MCF 10A (cell line): ENCODE measurements at regions not wholly inside any gene's neighbourhood (a gene's known extent, or its start where the extent isn't known, plus 50 kb on each side); places are given as distances from the start of the nearest gene placed in this dataset.

ENCODE experiments used
- BruUV-seq: library from RNA; stranded (reverse); fragments of 400-500 nt; replicated peaks from 2 replicates; lab custom pipeline; 2021; lab: Mats Ljungman, UMichigan
- CTCF ChIA-PET: fragments of 300-600 bp; sonication (Branson Sonifier 250); formaldehyde crosslinking; extraction: SDS; loops from one replicate; lab custom pipeline; 2021; ENCODE audit warnings: antibody characterized with exemption, inconsistent platforms; lab: Yijun Ruan, JAX
- POLR2A ChIA-PET: fragments of 300-600, 350-650 bp; sonication (Branson Sonifier 250); formaldehyde crosslinking; extraction: SDS; loops from one replicate; lab custom pipeline; 2020; ENCODE audit warnings: antibody characterized with exemption, inconsistent platforms; lab: Yijun Ruan, JAX
- DNase-seq: peaks from one replicate; pipeline ENCODE4 v3.0.0-alpha.2; 2018; ENCODE audit not compliant: unreplicated experiment
- H3K27ac Mint-ChIP-seq: one replicate; pipeline ENCODE4 v1.8.0; 2022; ENCODE audit warnings: mild to moderate bottlenecking, low read depth, mixed read lengths; ENCODE audit not compliant: unreplicated experiment
- H3K27me3 Mint-ChIP-seq: one replicate; pipeline ENCODE4 v1.8.0; 2022; ENCODE audit warnings: mixed read lengths; ENCODE audit not compliant: insufficient read depth, unreplicated experiment
- H3K36me3 Mint-ChIP-seq: one replicate; pipeline ENCODE4 v1.8.0; 2022; ENCODE audit warnings: mild to moderate bottlenecking, moderate library complexity, mixed read lengths; ENCODE audit not compliant: insufficient read depth, unreplicated experiment
- H3K4me1 Mint-ChIP-seq: one replicate; pipeline ENCODE4 v1.8.0; 2022; ENCODE audit warnings: mixed read lengths; ENCODE audit not compliant: insufficient read depth, unreplicated experiment
- H3K4me3 Mint-ChIP-seq: one replicate; pipeline ENCODE4 v1.8.0; 2022; ENCODE audit warnings: mild to moderate bottlenecking, moderate library complexity, mixed read lengths; ENCODE audit not compliant: unreplicated experiment
- H3K9me3 Mint-ChIP-seq: one replicate; pipeline ENCODE4 v1.8.0; 2022; ENCODE audit warnings: mixed read lengths; ENCODE audit not compliant: unreplicated experiment
- intact Hi-C: fragments of 100-400 bp; cut with micrococcal nuclease; formaldehyde crosslinking; loops from 2 replicates; pipeline ENCODE4 v1.14.1; 2022
- TF ChIP-seq, protein P1 (sequence below): fragments of 200-600 bp; IDR thresholded peaks from one replicate; pipeline ENCODE4 v1.8.0; 2022; ENCODE audit warnings: antibody characterized with exemption, mild to moderate bottlenecking; ENCODE audit not compliant: unreplicated experiment

DNA sequence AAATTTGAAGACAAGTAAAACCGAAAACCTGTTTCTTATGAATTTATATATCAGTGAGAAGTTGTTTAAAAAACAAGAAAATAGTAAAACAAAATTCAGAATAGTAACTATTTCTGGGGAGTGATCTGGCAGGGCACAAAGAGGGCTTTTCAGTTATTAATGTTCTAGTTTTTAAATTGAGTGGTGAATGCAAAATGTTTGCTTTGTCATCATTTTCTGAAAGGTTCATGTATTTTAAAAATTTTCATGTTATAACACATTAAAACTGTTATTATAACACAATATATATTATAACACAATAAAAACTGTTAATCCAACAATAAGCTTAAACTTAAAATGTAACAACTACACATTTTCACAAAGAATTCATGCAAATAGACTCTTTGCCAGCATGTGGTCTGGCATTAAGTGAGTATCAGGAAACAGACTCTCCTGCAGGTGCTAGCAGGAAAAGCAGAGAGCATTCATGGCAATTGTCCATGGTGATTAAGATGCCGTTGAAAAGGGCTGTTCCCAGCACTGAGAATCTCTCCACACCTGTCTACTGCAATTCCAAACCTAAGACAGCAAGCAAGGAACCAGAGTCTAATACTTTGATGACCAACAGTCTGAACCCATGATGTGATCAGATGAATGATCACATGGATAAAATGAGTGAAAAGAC is 204.9 kb downstream of the TBX15 start:
- intact Hi-C loops: no loop called here
- BruUV-seq: no TSS peak
- Mint-ChIP-seq H3K27ac (no peak overlapping the region), H3K4me3 (no peak overlapping the region), H3K4me1 (peaks cover 12% of the 10 kb centered on the region), H3K9me3 (peaks cover 7% of the 10 kb centered on the region), H3K36me3 (no peaks in the 10 kb centered on the region), H3K27me3 (no peaks in the 10 kb centered on the region)
- ChIA-PET CTCF (interaction anchor here (0.6 kb wide), 1 partner anchor 1653 kb away, joined by 3 read pairs; no protein-coding TSS in a partner anchor), POLR2A (no interaction called here)
- DNase-seq: peak; percentile 45
- TF ChIP-seq, protein P1, sequence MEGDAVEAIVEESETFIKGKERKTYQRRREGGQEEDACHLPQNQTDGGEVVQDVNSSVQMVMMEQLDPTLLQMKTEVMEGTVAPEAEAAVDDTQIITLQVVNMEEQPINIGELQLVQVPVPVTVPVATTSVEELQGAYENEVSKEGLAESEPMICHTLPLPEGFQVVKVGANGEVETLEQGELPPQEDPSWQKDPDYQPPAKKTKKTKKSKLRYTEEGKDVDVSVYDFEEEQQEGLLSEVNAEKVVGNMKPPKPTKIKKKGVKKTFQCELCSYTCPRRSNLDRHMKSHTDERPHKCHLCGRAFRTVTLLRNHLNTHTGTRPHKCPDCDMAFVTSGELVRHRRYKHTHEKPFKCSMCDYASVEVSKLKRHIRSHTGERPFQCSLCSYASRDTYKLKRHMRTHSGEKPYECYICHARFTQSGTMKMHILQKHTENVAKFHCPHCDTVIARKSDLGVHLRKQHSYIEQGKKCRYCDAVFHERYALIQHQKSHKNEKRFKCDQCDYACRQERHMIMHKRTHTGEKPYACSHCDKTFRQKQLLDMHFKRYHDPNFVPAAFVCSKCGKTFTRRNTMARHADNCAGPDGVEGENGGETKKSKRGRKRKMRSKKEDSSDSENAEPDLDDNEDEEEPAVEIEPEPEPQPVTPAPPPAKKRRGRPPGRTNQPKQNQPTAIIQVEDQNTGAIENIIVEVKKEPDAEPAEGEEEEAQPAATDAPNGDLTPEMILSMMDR: no peak

DNA sequence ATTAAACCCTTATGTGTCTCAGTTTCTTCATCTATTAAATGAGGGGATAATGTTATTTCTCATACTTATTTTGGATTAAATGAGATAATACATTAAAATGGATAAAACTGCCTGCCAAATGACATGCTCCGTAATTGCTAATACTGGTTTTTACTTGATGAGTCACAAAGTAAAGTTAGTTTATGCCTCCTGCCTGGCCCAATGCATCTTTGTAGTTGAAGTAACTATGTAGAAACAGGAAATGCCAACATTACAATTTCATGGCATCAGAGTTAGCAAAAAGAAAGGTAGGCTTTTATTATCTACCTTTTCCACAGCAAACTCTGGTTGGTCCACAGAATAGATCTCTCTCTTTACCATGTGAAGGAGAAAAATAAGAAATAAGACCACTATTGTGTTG is 214.5 kb downstream of the TBX15 start:
- Mint-ChIP-seq H3K4me1 (no peaks in the 10 kb centered on the region), H3K9me3 (no peaks in the 10 kb centered on the region), H3K4me3 (no peak overlapping the region), H3K27me3 (no peaks in the 10 kb centered on the region), H3K27ac (no peak overlapping the region), H3K36me3 (no peaks in the 10 kb centered on the region)
- no TSS peak for BruUV-seq
- ChIA-PET CTCF (no interaction called here), POLR2A (no interaction called here)
- intact Hi-C loops: no loop called here
- TF ChIP-seq, protein P1: no peak
- DNase-seq: peak; percentile 49

DNA sequence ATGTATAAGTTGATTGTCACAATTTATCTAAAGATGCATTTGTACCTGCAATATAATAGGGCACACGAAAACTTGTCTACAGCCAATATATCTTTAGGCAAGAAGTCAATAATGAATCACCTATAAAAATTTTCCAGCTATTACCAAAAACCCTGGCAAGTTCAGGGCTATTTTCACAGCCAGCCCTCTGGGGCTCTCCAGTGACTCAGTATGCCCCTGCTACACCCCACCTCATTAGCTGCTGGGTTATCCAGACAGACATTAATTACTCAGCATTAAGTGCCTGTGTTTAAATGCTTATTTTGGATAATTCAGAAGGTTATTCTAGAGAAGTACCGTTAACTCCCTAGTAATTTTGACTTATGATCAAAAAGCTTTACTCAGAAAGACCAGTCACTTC is 220.2 kb downstream of the TBX15 start:
- peak; percentile 16 for DNase-seq
- no TSS peak for BruUV-seq
- H3K27me3 Mint-ChIP-seq: no peaks in the 10 kb centered on the region
- ChIA-PET POLR2A (no interaction called here), CTCF (interaction anchor here (0.6 to 0.8 kb wide), 2 partner anchors 12 to 290 kb away, joined by 3 read pairs; no protein-coding TSS in a partner anchor)
- intact Hi-C loops: no loop called here
- H3K4me3 Mint-ChIP-seq: no peak overlapping the region
- H3K9me3 Mint-ChIP-seq: no peaks in the 10 kb centered on the region
- no peaks in the 10 kb centered on the region for H3K36me3 Mint-ChIP-seq
- H3K27ac Mint-ChIP-seq: no peak overlapping the region
- TF ChIP-seq, protein P1: no peak
- no peaks in the 10 kb centered on the region for H3K4me1 Mint-ChIP-seq

DNA sequence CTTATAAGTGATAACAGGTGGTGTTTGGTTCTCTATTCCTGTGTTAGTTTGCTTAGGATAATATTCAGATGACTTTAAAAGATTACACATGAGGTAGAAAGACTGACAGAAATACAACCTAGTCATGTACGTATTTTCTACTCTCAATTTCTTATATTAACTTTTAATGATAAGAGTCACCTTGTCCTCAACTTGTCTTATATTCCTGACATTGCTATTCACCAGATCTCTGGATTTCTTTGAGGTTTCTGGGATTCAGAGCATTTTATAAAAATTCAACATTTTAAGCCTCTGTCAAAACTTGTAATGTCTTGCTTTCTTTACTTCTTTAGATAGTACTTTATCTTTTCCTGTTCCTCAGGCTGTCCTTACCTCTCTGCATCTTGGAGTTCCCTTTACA is 234.2 kb downstream of the TBX15 start:
- Mint-ChIP-seq H3K4me1 (no peaks in the 10 kb centered on the region), H3K4me3 (no peak overlapping the region), H3K36me3 (no peaks in the 10 kb centered on the region), H3K27me3 (no peaks in the 10 kb centered on the region), H3K27ac (no peak overlapping the region), H3K9me3 (no peaks in the 10 kb centered on the region)
- intact Hi-C loops: no loop called here
- no TSS peak for BruUV-seq
- no peak for DNase-seq
- TF ChIP-seq, protein P1: no peak
- POLR2A ChIA-PET: no interaction called here
- CTCF ChIA-PET: interaction anchor here (0.6 kb wide), 1 partner anchor 26 kb away, joined by 5 read pairs; no protein-coding TSS in a partner anchor
